Mucosa of descending colon (tissue), 3 donors: ENCODE measurements at regions not wholly inside any gene's neighbourhood (a gene's known extent, or its start where the extent isn't known, plus 50 kb on each side); places are given as distances from the start of the nearest gene placed in this dataset.

Experiments used
- ATAC-seq: fragments of 200-7000 bp; cut with Tn5 transposase; one replicate; pipeline ENCODE4 v1.9.1; 2020; ENCODE audit warnings: mild to moderate bottlenecking, moderate library complexity
- DNase-seq, 3 donors: peaks; one replicate each; pipeline ENCODE4 v3.0.0-alpha.2; 2020
- H3K36me3 ChIP-seq: fragments of 200-600 bp; one replicate; pipeline ENCODE4 v1.8.0; 2021; ENCODE audit warnings: low read depth, mild to moderate bottlenecking
- H3K4me1 ChIP-seq: fragments of 200-600 bp; one replicate; pipeline ENCODE4 v1.8.0; 2021; ENCODE audit warnings: low read depth, mild to moderate bottlenecking
- H3K4me3 ChIP-seq: fragments of 200-600 bp; one replicate; pipeline ENCODE4 v1.8.0; 2021; ENCODE audit warnings: mild to moderate bottlenecking
- H3K9me3 ChIP-seq: fragments of 200-600 bp; one replicate; pipeline ENCODE4 v1.8.0; 2021; ENCODE audit warnings: mild to moderate bottlenecking
- CTCF ChIP-seq: fragments of 200-600 bp; IDR thresholded peaks from one replicate; pipeline ENCODE4 v1.8.0; 2022; ENCODE audit warnings: antibody characterized with exemption, mild to moderate bottlenecking
- intact Hi-C, 2 donors: fragments of 100-400 bp; cut with DNase I in 1 of 2; cut with micrococcal nuclease in 1 of 2; formaldehyde crosslinking; loops; one replicate each; pipeline versions ENCODE4 v1.11.0 to v1.11.1; 2022; cut with DNase I, micrococcal nuclease
- donor health status: DM: no; HTN: no; CAD: no; lungs with moderate emphysema.
- donor health status: DM: no; HTN: no; CAD: no.
- donor health status: DM: no; HTN: yes; CAD: no.

- DNase-seq (peak in 2 of 3 donors; percentile 21 to 43), ATAC-seq (peak; percentile 51)
- H3K36me3 ChIP-seq = no peaks in the 10 kb centered on the region
- intact Hi-C loops = no loop called here
- peaks cover 6% of the 10 kb centered on the region for H3K4me1 ChIP-seq
- TF ChIP-seq CTCF = no peak
- H3K9me3 ChIP-seq = no peaks in the 10 kb centered on the region
- no peak overlapping the region for H3K4me3 ChIP-seq
These were observed 307.7 kb downstream of the ARPP21 start for GRCh38 chr3:35946854-35947515.

GRCh38 chr3:35950021-35950420, 310.7 kb downstream of the ARPP21 start:
- H3K4me3 ChIP-seq = no peak overlapping the region
- DNase-seq (no peak), ATAC-seq (no peak)
- H3K4me1 ChIP-seq = peaks cover under 1% of the 10 kb centered on the region
- intact Hi-C loops = no loop called here
- no peaks in the 10 kb centered on the region for H3K36me3 ChIP-seq
- no peak for TF ChIP-seq CTCF
- no peaks in the 10 kb centered on the region for H3K9me3 ChIP-seq

- H3K4me3 ChIP-seq = no peak overlapping the region
- no peaks in the 10 kb centered on the region for H3K36me3 ChIP-seq
- ATAC-seq = no peak
- no peak for TF ChIP-seq CTCF
- H3K9me3 ChIP-seq = no peaks in the 10 kb centered on the region
- no peaks in the 10 kb centered on the region for H3K4me1 ChIP-seq
- intact Hi-C loops = no loop called here
- no peak for DNase-seq
These were observed 315.1 kb downstream of the ARPP21 start for GRCh38 chr3:35954413-35954812.

DNA sequence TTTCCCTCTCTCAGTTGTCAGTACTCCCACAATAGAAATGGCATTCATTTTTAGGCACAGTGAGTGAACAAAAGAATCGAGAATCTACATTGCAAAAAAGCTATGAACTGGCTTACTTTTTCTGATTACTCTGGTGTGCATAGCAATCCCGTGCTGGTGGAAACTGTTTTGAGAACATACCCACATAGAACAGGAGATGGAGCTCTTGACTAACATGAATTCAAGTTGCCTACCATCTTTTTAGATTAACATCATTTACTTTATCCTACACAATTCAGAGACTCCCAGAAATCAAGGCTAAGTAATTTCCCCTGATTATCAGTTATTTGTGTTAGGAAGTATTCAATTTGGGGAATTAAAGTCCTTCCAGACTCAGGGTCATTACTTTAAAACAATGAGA, 326.6 kb downstream of the ARPP21 start:
- no peak for ATAC-seq
- DNase-seq = no peak
- intact Hi-C loops = loop anchor here in 1 of 2 donors (10.0 kb wide), 1 partner anchor 729 kb away; no protein-coding TSS in a partner anchor
- H3K4me1 ChIP-seq = no peaks in the 10 kb centered on the region
- H3K9me3 ChIP-seq = no peaks in the 10 kb centered on the region
- no peak for TF ChIP-seq CTCF
- no peak overlapping the region for H3K4me3 ChIP-seq
- no peaks in the 10 kb centered on the region for H3K36me3 ChIP-seq

DNA sequence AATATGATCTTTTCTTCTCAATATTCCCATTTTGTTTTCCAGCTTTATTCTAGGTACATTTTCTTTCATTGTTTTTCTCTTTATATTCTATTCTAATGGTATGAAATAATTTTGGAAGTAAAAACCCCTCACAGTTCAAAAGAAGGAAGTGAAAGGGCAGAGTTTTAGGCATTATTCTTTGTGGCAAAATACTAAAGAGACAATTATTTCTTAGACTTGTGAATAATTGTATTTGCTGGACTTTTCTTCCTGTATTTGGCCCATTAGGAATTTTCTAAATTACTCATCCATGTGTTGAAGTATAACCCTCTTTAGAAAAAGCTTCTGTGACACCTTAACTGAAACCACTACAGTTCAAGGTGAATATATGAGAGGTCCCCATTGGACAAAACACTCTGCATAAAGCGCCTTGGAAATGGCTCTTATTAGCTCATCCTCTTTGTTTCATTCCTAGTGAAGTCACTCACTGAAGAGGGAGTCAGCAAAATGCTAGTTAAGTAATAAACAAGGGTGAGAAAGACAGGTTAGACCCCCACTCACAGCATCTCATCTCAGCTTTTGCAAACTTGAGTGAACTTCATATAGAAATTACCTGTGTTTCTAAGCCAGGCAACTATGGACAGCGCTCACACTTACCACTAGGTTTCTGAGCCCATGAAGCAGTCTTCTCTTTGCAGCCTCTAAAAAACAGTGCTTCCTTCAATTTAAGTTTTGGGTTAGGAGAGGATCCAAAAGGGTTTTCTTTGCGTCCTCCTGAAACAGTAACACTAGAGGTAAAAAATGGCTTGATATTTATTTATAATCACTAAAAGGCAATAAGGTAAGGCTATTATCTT, 327.5 kb downstream of the ARPP21 start:
- TF ChIP-seq CTCF = no peak
- Histone ChIP-seq H3K4me3 (no peak overlapping the region), H3K4me1 (no peaks in the 10 kb centered on the region), H3K36me3 (no peaks in the 10 kb centered on the region), H3K9me3 (no peaks in the 10 kb centered on the region)
- no peak for ATAC-seq
- intact Hi-C loops = loop anchor here in 1 of 2 donors (10.0 kb wide), 1 partner anchor 728 kb away; no protein-coding TSS in a partner anchor
- no peak for DNase-seq
